Neural cell (in vitro differentiated cells): ENCODE measurements at regions not wholly inside any gene's neighbourhood (a gene's known extent, or its start where the extent isn't known, plus 50 kb on each side); places are given as distances from the start of the nearest gene placed in this dataset.

Experiments
- H2AFZ ChIP-seq: fragments of 200-600, 300-800 bp; sonication (generic), shearing (Covaris generic); 2 replicates; pipeline ENCODE4 v1.6.0; 2014; ENCODE audit warnings: low read depth, mild to moderate bottlenecking, antibody characterized with exemption, low read length, moderate library complexity
- H3F3A ChIP-seq: fragments of 200-600 bp; shearing (Covaris generic); 2 replicates; pipeline ENCODE4 v1.6.1; 2016; ENCODE audit warnings: mild to moderate bottlenecking, moderate library complexity, mixed read lengths, antibody characterized with exemption, low read length; ENCODE audit not compliant: insufficient read depth, poor library complexity, severe bottlenecking
- H3K27ac ChIP-seq: fragments of 200-600, 300-800 bp; sonication (generic), shearing (Covaris generic); 2 replicates; pipeline ENCODE4 v1.5.1; 2014; ENCODE audit warnings: mild to moderate bottlenecking, low read length, moderate library complexity
- H3K27me3 ChIP-seq: fragments of 300-800, 200-600 bp; sonication (generic), shearing (Covaris generic); 2 replicates; pipeline ENCODE4 v1.6.0; 2014; ENCODE audit warnings: mild to moderate bottlenecking, low read depth, low read length, moderate library complexity; ENCODE audit not compliant: insufficient read depth
- H3K36me3 ChIP-seq: fragments of 300-800, 200-600 bp; sonication (generic), shearing (Covaris generic); 2 replicates; pipeline ENCODE4 v1.5.1; 2014; ENCODE audit warnings: mild to moderate bottlenecking, antibody characterized with exemption, low read length, moderate library complexity; ENCODE audit not compliant: insufficient read depth
- H3K4me2 ChIP-seq: fragments of 300-800, 200-600 bp; sonication (generic), shearing (Covaris generic); 2 replicates; pipeline ENCODE4 v1.6.0; 2014; ENCODE audit warnings: mild to moderate bottlenecking, low read length
- H3K4me3 ChIP-seq: fragments of 300-800, 200-600 bp; sonication (generic), shearing (Covaris generic); 2 replicates; pipeline ENCODE4 v1.5.1; 2014; ENCODE audit warnings: mild to moderate bottlenecking, low read length, moderate library complexity
- H3K79me2 ChIP-seq: fragments of 200-600 bp; shearing (Covaris generic); replicated peaks from 2 replicates; pipeline ENCODE4 v1.6.0; 2014; ENCODE audit warnings: mild to moderate bottlenecking, low read length, moderate library complexity; ENCODE audit not compliant: insufficient read depth
- H3K9ac ChIP-seq: fragments of 300-800, 200-600 bp; sonication (generic), shearing (Covaris generic); 2 replicates; pipeline ENCODE4 v1.6.1; 2016; ENCODE audit warnings: mild to moderate bottlenecking, low read length, mixed read lengths
- H3K9me2 ChIP-seq: fragments of 200-600 bp; shearing (Covaris generic); 2 replicates; pipeline ENCODE4 v1.6.1; 2016; ENCODE audit warnings: mild to moderate bottlenecking, low read length, mixed read lengths; ENCODE audit not compliant: insufficient read depth
- H3K9me3 ChIP-seq: fragments of 200-600, 300-800 bp; sonication (generic), shearing (Covaris generic); 2 replicates; pipeline ENCODE4 v1.6.1; 2016; ENCODE audit warnings: mild to moderate bottlenecking, mixed run types, low read length, moderate library complexity, mixed read lengths
- H4K20me1 ChIP-seq: fragments of 200-600 bp; shearing (Covaris generic); 2 replicates; pipeline ENCODE4 v1.6.1; 2016; ENCODE audit warnings: mild to moderate bottlenecking, mixed run types; ENCODE audit not compliant: insufficient read depth
- EP300 ChIP-seq: fragments of 450-650 bp; conservative IDR thresholded peaks from 2 replicates; pipeline ENCODE4 v1.6.1; 2014; ENCODE audit warnings: antibody characterized with exemption, mild to moderate bottlenecking, moderate library complexity; ENCODE audit not compliant: poor library complexity, severe bottlenecking
- EZH2 ChIP-seq: fragments of 200-600, 300-800 bp; shearing (Covaris generic), sonication (generic); IDR thresholded peaks from 2 replicates; pipeline ENCODE4 v1.6.1; 2014; ENCODE audit warnings: antibody characterized with exemption, low read length, borderline replicate concordance, mild to moderate bottlenecking; ENCODE audit not compliant: insufficient read depth, poor library complexity, severe bottlenecking
- MXI1 ChIP-seq: fragments of 450-650 bp; conservative IDR thresholded peaks from 2 replicates; pipeline ENCODE4 v1.6.1; 2014; ENCODE audit warnings: antibody characterized with exemption, mild to moderate bottlenecking; ENCODE audit not compliant: poor library complexity, severe bottlenecking
- POLR2AphosphoS5 ChIP-seq: IDR thresholded peaks from 2 replicates; pipeline ENCODE4 v1.6.1; 2012
- RAD21 ChIP-seq: fragments of 450-650 bp; conservative IDR thresholded peaks from 2 replicates; pipeline ENCODE4 v1.6.1; 2014; ENCODE audit warnings: antibody characterized with exemption, mild to moderate bottlenecking, moderate library complexity
- REST ChIP-seq: IDR thresholded peaks from 2 replicates; pipeline ENCODE4 v1.6.1; 2012; ENCODE audit warnings: borderline replicate concordance
- SMC3 ChIP-seq: fragments of 450-650 bp; conservative IDR thresholded peaks from 2 replicates; pipeline ENCODE4 v1.6.1; 2014; ENCODE audit warnings: antibody characterized with exemption, mild to moderate bottlenecking, moderate library complexity; ENCODE audit not compliant: poor library complexity
- TAF1 ChIP-seq: IDR thresholded peaks from 2 replicates; pipeline ENCODE4 v1.6.1; 2012; ENCODE audit warnings: low read depth
- TF ChIP-seq, protein P1 (sequence below): fragments of 450-650 bp; IDR thresholded peaks from 2 replicates; pipeline ENCODE4 v1.5.1; 2014; ENCODE audit warnings: antibody characterized with exemption, mild to moderate bottlenecking, moderate library complexity; ENCODE audit not compliant: poor library complexity, severe bottlenecking

DNA sequence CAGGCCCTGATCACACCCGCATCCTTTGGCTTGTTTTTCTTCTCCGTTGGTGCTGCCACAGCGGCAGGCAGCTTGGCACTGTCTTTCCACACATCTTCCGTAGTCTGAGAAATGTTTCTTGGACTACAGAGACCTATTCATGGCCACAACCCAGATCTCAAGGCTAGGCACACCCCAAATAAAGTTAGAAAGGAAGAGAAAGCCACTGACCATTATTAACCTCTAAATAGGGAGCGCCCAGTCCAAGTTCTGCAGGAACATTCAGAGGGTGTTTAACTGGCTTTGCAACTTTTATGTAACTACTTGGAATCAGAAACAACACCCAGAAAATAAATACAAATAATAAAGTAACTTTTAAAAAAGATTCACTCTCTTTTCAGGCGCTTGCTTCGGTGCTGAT lies 124.8 kb upstream of the NEDD9 start:
- Histone ChIP-seq H3F3A (no peaks in the 10 kb centered on the region), H3K9me3 (no peaks in the 10 kb centered on the region), H3K79me2 (no peaks in the 10 kb centered on the region), H3K4me2 (no peak overlapping the region), H3K4me3 (no peak overlapping the region), H3K27ac (no peak overlapping the region), H4K20me1 (no peaks in the 10 kb centered on the region), H2AFZ (no peak overlapping the region), H3K9me2 (no peaks in the 10 kb centered on the region), H3K27me3 (no peaks in the 10 kb centered on the region), H3K36me3 (no peaks in the 10 kb centered on the region), H3K9ac (no peak overlapping the region)
- TF ChIP-seq TAF1 (no peak), POLR2AphosphoS5 (no peak), SMC3 (no peak), RAD21 (no peak), REST (no peak), EZH2 (no peak), EP300 (no peak), MXI1 (no peak)
- TF ChIP-seq, protein P1, sequence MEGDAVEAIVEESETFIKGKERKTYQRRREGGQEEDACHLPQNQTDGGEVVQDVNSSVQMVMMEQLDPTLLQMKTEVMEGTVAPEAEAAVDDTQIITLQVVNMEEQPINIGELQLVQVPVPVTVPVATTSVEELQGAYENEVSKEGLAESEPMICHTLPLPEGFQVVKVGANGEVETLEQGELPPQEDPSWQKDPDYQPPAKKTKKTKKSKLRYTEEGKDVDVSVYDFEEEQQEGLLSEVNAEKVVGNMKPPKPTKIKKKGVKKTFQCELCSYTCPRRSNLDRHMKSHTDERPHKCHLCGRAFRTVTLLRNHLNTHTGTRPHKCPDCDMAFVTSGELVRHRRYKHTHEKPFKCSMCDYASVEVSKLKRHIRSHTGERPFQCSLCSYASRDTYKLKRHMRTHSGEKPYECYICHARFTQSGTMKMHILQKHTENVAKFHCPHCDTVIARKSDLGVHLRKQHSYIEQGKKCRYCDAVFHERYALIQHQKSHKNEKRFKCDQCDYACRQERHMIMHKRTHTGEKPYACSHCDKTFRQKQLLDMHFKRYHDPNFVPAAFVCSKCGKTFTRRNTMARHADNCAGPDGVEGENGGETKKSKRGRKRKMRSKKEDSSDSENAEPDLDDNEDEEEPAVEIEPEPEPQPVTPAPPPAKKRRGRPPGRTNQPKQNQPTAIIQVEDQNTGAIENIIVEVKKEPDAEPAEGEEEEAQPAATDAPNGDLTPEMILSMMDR, result no peak

GRCh38 chr6:11356404-11357155 lies 124.1 kb upstream of the NEDD9 start:
- Histone ChIP-seq H3F3A (no peaks in the 10 kb centered on the region), H3K27me3 (no peaks in the 10 kb centered on the region), H3K36me3 (no peaks in the 10 kb centered on the region), H2AFZ (no peak overlapping the region), H3K9me2 (no peaks in the 10 kb centered on the region), H3K9ac (no peak overlapping the region), H3K79me2 (no peaks in the 10 kb centered on the region), H3K4me3 (no peak overlapping the region), H4K20me1 (no peaks in the 10 kb centered on the region), H3K4me2 (no peak overlapping the region), H3K27ac (no peak overlapping the region), H3K9me3 (no peaks in the 10 kb centered on the region)
- TF ChIP-seq EZH2 (no peak), MXI1 (no peak), RAD21 (no peak), SMC3 (no peak), EP300 (no peak), TAF1 (no peak), POLR2AphosphoS5 (no peak), REST (no peak)
- TF ChIP-seq, protein P1, result no peak
